IMR-90 (cell line): ENCODE measurements at regions not wholly inside any gene's neighbourhood (a gene's known extent, or its start where the extent isn't known, plus 50 kb on each side); places are given as distances from the start of the nearest gene placed in this dataset.

ENCODE experiments used
- ATAC-seq: fragments of 200-7000 bp; cut with Tn5 transposase; 2 replicates; pipeline ENCODE4 v1.9.1; 2020; ENCODE audit warnings: low read depth, mild to moderate bottlenecking, moderate library complexity
- BruUV-seq: library from RNA; stranded (reverse); fragments of 400-500 nt; replicated peaks from 2 replicates; lab custom pipeline; 2021; lab: Mats Ljungman, UMichigan
- CTCF ChIA-PET: fragments of 300-600 bp; formaldehyde crosslinking; extraction: SDS; loops from one replicate; lab custom pipeline; 2021; ENCODE audit warnings: antibody characterized with exemption; lab: Yijun Ruan, JAX
- POLR2A ChIA-PET: fragments of 300-600 bp; sonication (Branson Sonifier 250); formaldehyde crosslinking; loops from one replicate; lab custom pipeline; 2022; ENCODE audit warnings: antibody characterized with exemption; ENCODE audit not compliant: unreplicated experiment; lab: Charles Lee
- DNase-seq: peaks from one replicate; pipeline ENCODE4 v3.0.0; 2013
- H2AFZ ChIP-seq: replicated peaks from 2 replicates; pipeline ENCODE3; 2013; ENCODE audit warnings: low read length, mild to moderate bottlenecking; ENCODE audit not compliant: poor library complexity
- H2AK5ac ChIP-seq: 2 replicates; pipeline ENCODE4 v1.6.1; 2013; ENCODE audit warnings: low read depth, low read length, inconsistent platforms
- H2AK9ac ChIP-seq: replicated peaks from 2 replicates; pipeline ENCODE3; 2013; ENCODE audit warnings: mild to moderate bottlenecking, low read depth, low read length, moderate library complexity; ENCODE audit not compliant: poor library complexity
- H2BK120ac ChIP-seq: 2 replicates; pipeline ENCODE4 v1.6.1; 2013; ENCODE audit warnings: low read depth, low read length, inconsistent platforms
- H2BK15ac ChIP-seq: 3 replicates; pipeline ENCODE4 v1.6.1; 2013; ENCODE audit warnings: low read depth, low read length, inconsistent platforms
- H2BK20ac ChIP-seq: 2 replicates; pipeline ENCODE4 v1.6.1; 2013; ENCODE audit warnings: low read depth, mild to moderate bottlenecking, inconsistent platforms, low read length, moderate library complexity
- H2BK5ac ChIP-seq: 2 replicates; pipeline ENCODE4 v1.6.1; 2013; ENCODE audit warnings: mild to moderate bottlenecking, low read depth, low read length, inconsistent platforms; ENCODE audit not compliant: poor library complexity, severe bottlenecking
- H3K14ac ChIP-seq: replicated peaks from 2 replicates; pipeline ENCODE4 v1.6.1; 2013; ENCODE audit warnings: low read depth, low read length, inconsistent platforms
- H3K18ac ChIP-seq: 2 replicates; pipeline ENCODE4 v1.6.1; 2013; ENCODE audit warnings: low read depth, low read length, control low read depth
- H3K23ac ChIP-seq: 2 replicates; pipeline ENCODE4 v1.6.1; 2013; ENCODE audit warnings: low read depth, low read length, inconsistent platforms
- H3K27ac ChIP-seq: 2 replicates; pipeline ENCODE4 v1.5.1; 2013; ENCODE audit warnings: mild to moderate bottlenecking, control low read depth, low read length; ENCODE audit not compliant: insufficient read depth
- H3K27me3 ChIP-seq: 2 replicates; pipeline ENCODE4 v1.6.1; 2013; ENCODE audit warnings: low read length; ENCODE audit not compliant: control insufficient read depth, insufficient read depth
- H3K36me3 ChIP-seq: 2 replicates; pipeline ENCODE4 v1.6.1; 2013; ENCODE audit warnings: low read length, mixed read lengths; ENCODE audit not compliant: control insufficient read depth, insufficient read depth
- H3K4ac ChIP-seq: 2 replicates; pipeline ENCODE4 v1.6.1; 2013; ENCODE audit warnings: low read depth, low read length, inconsistent platforms
- H3K4me1 ChIP-seq: 2 replicates; pipeline ENCODE4 v1.6.1; 2013; ENCODE audit warnings: low read length, mixed read lengths; ENCODE audit not compliant: control insufficient read depth, insufficient read depth
- H3K4me2 ChIP-seq: 2 replicates; pipeline ENCODE4 v1.6.1; 2013; ENCODE audit warnings: low read depth, mild to moderate bottlenecking, control low read depth, low read length, moderate library complexity
- H3K4me3 ChIP-seq: 2 replicates; pipeline ENCODE4 v1.5.1; 2013; ENCODE audit warnings: low read depth, mild to moderate bottlenecking, control low read depth, low read length, moderate library complexity; ENCODE audit not compliant: insufficient read depth
- H3K56ac ChIP-seq: 2 replicates; pipeline ENCODE4 v1.6.1; 2013; ENCODE audit warnings: low read length, inconsistent platforms; ENCODE audit not compliant: insufficient read depth; ENCODE audit errors: extremely low read depth
- H3K79me1 ChIP-seq, 2 experiments: 2 replicates each; pipeline ENCODE4 v1.6.1; 2013; ENCODE audit warnings: low read length in 2 of 2, inconsistent platforms in 1 of 2, low read depth in 1 of 2
- H3K9ac ChIP-seq: 2 replicates; pipeline ENCODE4 v1.6.1; 2013; ENCODE audit warnings: low read depth, low read length, control low read depth
- H3K9me1 ChIP-seq: 2 replicates; pipeline ENCODE4 v1.6.1; 2013; ENCODE audit warnings: low read length, inconsistent platforms; ENCODE audit not compliant: insufficient read depth
- H3K9me3 ChIP-seq: 2 replicates; pipeline ENCODE4 v1.6.1; 2013; ENCODE audit warnings: low read length; ENCODE audit not compliant: control insufficient read depth, insufficient read depth
- H4K20me1 ChIP-seq: 2 replicates; pipeline ENCODE4 v1.6.1; 2013; ENCODE audit warnings: low read length, inconsistent platforms; ENCODE audit not compliant: insufficient read depth
- H4K5ac ChIP-seq: 2 replicates; pipeline ENCODE4 v1.6.1; 2013; ENCODE audit warnings: mild to moderate bottlenecking, low read depth, low read length, control low read depth
- H4K8ac ChIP-seq, 2 experiments: 2 replicates each; pipeline ENCODE4 v1.6.1; 2013; ENCODE audit warnings: low read depth in 2 of 2, low read length in 2 of 2, control low read depth in 1 of 2, inconsistent platforms in 1 of 2
- H4K91ac ChIP-seq: 2 replicates; pipeline ENCODE4 v1.6.1; 2013; ENCODE audit warnings: low read depth, low read length, inconsistent platforms; ENCODE audit not compliant: insufficient read depth
- BHLHE40 ChIP-seq: fragments of 150-350 bp; IDR thresholded peaks from 2 replicates; pipeline ENCODE4 v1.6.1; 2016; ENCODE audit warnings: mild to moderate bottlenecking, low read depth, low read length
- MXI1 ChIP-seq: IDR thresholded peaks from 2 replicates; pipeline ENCODE4 v1.6.1; 2012; ENCODE audit warnings: low read depth, mild to moderate bottlenecking, low read length, moderate library complexity, borderline replicate concordance
- WGBS, 2 experiments: methylation state at CpG; one replicate each; pipeline versions ENCODE4 v1.1.5 to v1.1.7; 2013; ENCODE audit warnings: missing lambda C conversion rate in 2 of 2; ENCODE audit not compliant: insufficient read length in 1 of 2; ENCODE audit errors: extremely low coverage in 2 of 2; 5-methylcytosine and 5-hydroxymethylcytosine counted together
- dilution Hi-C: fragments of 300-500 bp; cut with HindIII; formaldehyde crosslinking; loops from one replicate; pipeline ENCODE4 v1.14.3; 2018; ENCODE audit warnings: low sequenced_read_pairs; ENCODE audit not compliant: unreplicated experiment
- in situ Hi-C: fragments of 300-500 bp; cut with MboI; formaldehyde crosslinking; loops from 3 replicates; pipeline ENCODE4 v1.14.3; 2019; ENCODE audit warnings: low sequenced_read_pairs, inconsistent platforms, mixed read lengths
- intact Hi-C: fragments of 100-400 bp; cut with micrococcal nuclease; formaldehyde crosslinking; loops from 2 replicates; pipeline ENCODE4 v1.10.0; 2022

GRCh38 chr4:177041356-177041755 lies 248.6 kb upstream of the VEGFC start:
- Histone ChIP-seq H2BK20ac (no peak overlapping the region), H4K5ac (no peak overlapping the region), H3K9me1 (no peaks in the 10 kb centered on the region), H4K20me1 (no peaks in the 10 kb centered on the region), H3K4me1 (no peaks in the 10 kb centered on the region), H2AK9ac (no peak overlapping the region), H4K8ac (no peak overlapping the region), H4K91ac (no peak overlapping the region), H2AFZ (no peak overlapping the region), H2BK120ac (no peak overlapping the region), H3K4ac (no peak overlapping the region), H3K36me3 (no peaks in the 10 kb centered on the region), H3K4me3 (no peak overlapping the region), H3K18ac (no peak overlapping the region), H3K79me1 (0 out of 4 replicates have a peak, but pooled peaks cover 1 to 2% of the 10 kb centered on the region in 2 experiments), H3K23ac (no peak overlapping the region), H2BK5ac (no peak overlapping the region), H3K4me2 (no peak overlapping the region), H3K56ac (no peak overlapping the region), H2BK15ac (no peak overlapping the region), H2AK5ac (no peak overlapping the region; the same call in 1 of the 2 replicates), H3K14ac (no peak overlapping the region), H3K27me3 (no peaks in the 10 kb centered on the region), H3K27ac (no peak overlapping the region), H3K9me3 (no peaks in the 10 kb centered on the region), H3K9ac (no peak overlapping the region)
- no peak for ATAC-seq
- no TSS peak for BruUV-seq
- 87% methylated on average over 4 of the region's 4 CpGs; no CpG with 5 or more reads in 1 of the 2 experiments for WGBS, 2 experiments
- dilution Hi-C loops (no loop called here), intact Hi-C loops (no loop called here), in situ Hi-C loops (loop anchor here (10.0 kb wide), 1 partner anchor 247 kb away; the partner anchor contains the start of gene VEGFC)
- TF ChIP-seq BHLHE40 (no peak), MXI1 (no peak)
- ChIA-PET POLR2A (no interaction called here), CTCF (no interaction called here)
- DNase-seq = no peak
